OCI-LY7 (cell line): ENCODE measurements at regions not wholly inside any gene's neighbourhood (a gene's known extent, or its start where the extent isn't known, plus 50 kb on each side); places are given as distances from the start of the nearest gene placed in this dataset.

Experiments
- CTCF ChIP-seq: fragments of 200-600 bp; sonication (generic); conservative IDR thresholded peaks from 2 replicates; pipeline ENCODE4 v1.5.1; 2014; ENCODE audit warnings: mild to moderate bottlenecking, antibody characterized with exemption, low read length, moderate library complexity, mixed read lengths
- EZH2phosphoT487 ChIP-seq: fragments of 200-600 bp; sonication (generic); IDR thresholded peaks from 2 replicates; pipeline ENCODE4 v1.6.1; 2018; ENCODE audit warnings: low read depth, borderline replicate concordance, mild to moderate bottlenecking, mixed run types, antibody characterized with exemption, low read length, moderate library complexity, mixed read lengths

- no peak for TF ChIP-seq CTCF
- TF ChIP-seq EZH2phosphoT487: no peak
Measured at GRCh38 chr2:67871686-67872412, 191.0 kb downstream of the C1D start.
